Astrocyte (in vitro differentiated cells and primary cell): ENCODE measurements at regions not wholly inside any gene's neighbourhood (a gene's known extent, or its start where the extent isn't known, plus 50 kb on each side); places are given as distances from the start of the nearest gene placed in this dataset.

Experiments used
- CTCF ChIP-seq: IDR thresholded peaks from 2 replicates; pipeline ENCODE4 v1.5.1; 2011; ENCODE audit warnings: low read depth, mild to moderate bottlenecking, inconsistent platforms, low read length, moderate library complexity; ENCODE audit not compliant: insufficient read depth
- EZH2 ChIP-seq: IDR thresholded peaks from 2 replicates; pipeline ENCODE4 v1.6.1; 2012; ENCODE audit warnings: mild to moderate bottlenecking, low read length, inconsistent platforms; ENCODE audit not compliant: insufficient read depth

DNA sequence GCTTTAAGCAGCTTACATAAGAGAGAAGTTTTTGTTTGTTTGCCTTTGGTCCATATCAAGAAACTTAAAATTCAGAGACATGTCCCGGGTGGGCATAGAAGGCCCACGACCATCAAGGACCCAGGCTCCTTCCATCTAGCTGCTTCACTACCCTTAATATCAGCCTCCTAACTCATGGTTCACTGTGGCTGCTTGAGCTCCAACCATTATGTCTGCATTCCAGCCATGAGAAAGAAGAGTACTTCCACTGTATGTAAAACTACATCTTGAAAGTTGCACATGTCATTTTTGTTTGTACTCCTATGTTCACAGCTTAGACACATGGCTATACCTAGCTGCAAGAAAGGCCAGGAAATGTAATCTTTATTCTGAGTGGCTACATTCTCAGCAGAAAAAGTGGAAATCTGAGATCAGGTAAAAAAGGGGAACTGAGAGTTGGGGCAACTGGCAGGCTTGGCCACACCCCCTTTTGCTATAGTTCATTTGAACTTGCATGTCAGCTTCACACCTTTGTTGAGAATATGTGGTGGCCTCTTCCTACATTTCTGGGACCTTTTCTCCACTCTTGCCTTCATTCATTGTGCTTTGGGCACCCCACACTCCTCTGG is 81.3 kb upstream of the TP53I11 start:
- no peak for TF ChIP-seq CTCF
- no peak for TF ChIP-seq EZH2
